GM21390 (cell line): ENCODE measurements at regions not wholly inside any gene's neighbourhood (a gene's known extent, or its start where the extent isn't known, plus 50 kb on each side); places are given as distances from the start of the nearest gene placed in this dataset.
"Not testable (repeated sequence)": the region's sequence is repeated elsewhere in the genome, so short reads cannot be mapped to it uniquely, and the experiment has no call there.

Experiments
- ATAC-seq: cut with Tn5 transposase; IDR thresholded peaks from one replicate; pipeline ENCODE4 v1.9.1; 2021; ENCODE audit not compliant: unreplicated experiment

GRCh38 chr3:36656873-36657272 lies 107.5 kb downstream of the DCLK3 start:
- no peak for ATAC-seq

DNA sequence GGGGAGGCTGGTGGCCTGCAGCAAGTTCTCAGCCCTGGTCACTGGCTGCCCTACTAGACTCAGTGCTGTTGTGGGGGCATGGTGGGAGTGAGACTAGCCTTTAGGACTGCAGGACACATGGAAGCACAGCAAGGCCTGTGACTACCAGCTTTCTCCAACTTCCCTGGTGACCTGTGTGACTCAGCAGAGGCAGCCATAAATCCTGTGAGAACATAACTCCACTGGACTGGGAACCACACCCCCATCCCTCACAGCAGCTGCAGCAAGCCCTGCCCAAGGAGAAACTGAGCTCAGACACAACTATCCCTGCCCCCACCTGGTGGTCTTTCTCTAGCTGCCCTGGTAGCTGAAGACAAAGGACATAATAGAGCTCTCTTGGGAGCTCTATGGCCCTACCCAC lies 111.3 kb downstream of the DCLK3 start:
- no peak for ATAC-seq

GRCh38 chr3:36652104-36652503 lies 112.2 kb downstream of the DCLK3 start:
- ATAC-seq: no peak

GRCh38 chr3:36650271-36650671 lies 114.1 kb downstream of the DCLK3 start:
- ATAC-seq: no peak

- ATAC-seq: no peak
Observed at GRCh38 chr3:36649125-36649524, 115.2 kb downstream of the DCLK3 start.

DNA sequence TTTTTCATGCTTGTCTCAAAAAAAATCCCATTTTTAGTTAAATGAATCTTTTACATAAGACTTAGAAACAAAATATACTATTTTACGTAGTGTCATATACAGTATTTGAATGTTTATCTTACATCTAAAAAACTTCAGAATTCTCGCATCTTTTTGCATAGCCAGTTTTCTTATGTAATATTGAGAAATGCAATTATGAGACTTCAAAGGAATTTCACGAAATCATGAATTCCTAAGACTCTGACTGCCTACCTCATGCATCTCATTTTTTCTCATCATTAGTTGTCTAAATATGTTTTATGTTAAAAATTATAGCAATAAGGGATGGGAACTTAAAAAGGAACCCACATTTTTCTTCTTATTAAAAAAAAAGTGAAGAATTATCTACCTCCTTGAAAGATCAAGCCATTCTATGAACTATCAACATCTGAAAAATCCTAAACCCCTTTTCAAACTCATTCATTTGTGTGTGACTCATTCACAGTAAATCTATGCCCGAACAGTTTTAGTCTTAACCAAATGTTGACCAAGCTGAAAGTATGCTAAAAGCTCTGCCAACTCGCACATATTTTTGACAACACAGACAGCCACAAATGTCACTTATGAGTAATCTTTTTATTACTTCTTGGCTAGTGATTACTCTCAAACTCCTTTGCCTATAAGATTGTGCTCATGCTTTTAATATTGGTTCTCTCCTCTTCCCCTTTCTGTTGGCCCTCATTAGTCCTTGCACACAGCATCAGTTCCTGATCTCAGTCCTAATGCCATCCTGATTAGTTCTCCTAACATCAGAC lies 115.9 kb downstream of the DCLK3 start:
- peak; percentile 80 for ATAC-seq

GRCh38 chr3:36647423-36647853 lies 116.9 kb downstream of the DCLK3 start:
- ATAC-seq: no peak

DNA sequence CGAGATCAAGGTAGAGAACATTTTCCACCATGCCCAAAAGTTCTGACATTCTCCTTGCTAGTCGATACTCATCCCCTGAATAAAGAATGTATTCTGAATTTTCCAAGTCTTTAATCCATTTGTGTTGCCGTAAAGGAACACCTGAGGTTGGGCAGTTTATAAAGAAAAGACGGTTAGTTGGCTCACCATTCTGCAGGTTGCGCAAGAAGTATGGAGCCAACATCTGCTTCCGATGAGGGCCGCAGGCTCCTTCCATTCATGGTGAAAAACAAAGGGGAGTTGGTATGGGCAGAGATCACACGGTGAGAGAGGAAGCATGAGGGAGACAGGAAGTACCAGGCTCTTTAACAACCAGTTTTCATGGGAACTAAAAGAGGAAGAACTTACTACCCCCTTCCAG lies 121.2 kb downstream of the DCLK3 start:
- no peak for ATAC-seq

GRCh38 chr3:36635731-36636130 lies 128.6 kb downstream of the DCLK3 start:
- ATAC-seq: no peak

GRCh38 chr3:36633897-36634296 lies 130.5 kb downstream of the DCLK3 start:
- ATAC-seq: not testable (repeated sequence)

- no peak for ATAC-seq
Observed at GRCh38 chr3:36633060-36633459, 131.3 kb downstream of the DCLK3 start.

- no peak for ATAC-seq
Observed at GRCh38 chr3:36631549-36631948, 132.8 kb downstream of the DCLK3 start.

DNA sequence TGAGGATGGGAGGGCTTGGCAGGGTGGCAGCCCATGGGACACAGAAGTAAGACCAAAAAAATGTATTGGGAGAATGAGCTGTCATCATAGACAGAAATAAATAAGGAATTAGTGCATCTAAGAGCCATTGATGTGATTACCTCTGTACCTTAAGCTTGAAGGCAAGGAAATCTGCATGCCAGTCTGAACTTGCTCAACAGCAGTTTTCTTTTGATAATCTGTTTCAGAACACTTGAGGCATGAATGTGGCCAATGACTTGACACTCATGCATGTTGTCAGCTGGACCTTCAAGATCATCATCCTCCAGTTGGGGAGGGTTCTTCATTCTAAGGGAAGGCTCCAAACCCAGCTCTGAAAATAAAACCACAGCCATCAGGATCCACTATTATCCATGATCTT lies 148.5 kb downstream of the DCLK3 start:
- ATAC-seq: no peak

DNA sequence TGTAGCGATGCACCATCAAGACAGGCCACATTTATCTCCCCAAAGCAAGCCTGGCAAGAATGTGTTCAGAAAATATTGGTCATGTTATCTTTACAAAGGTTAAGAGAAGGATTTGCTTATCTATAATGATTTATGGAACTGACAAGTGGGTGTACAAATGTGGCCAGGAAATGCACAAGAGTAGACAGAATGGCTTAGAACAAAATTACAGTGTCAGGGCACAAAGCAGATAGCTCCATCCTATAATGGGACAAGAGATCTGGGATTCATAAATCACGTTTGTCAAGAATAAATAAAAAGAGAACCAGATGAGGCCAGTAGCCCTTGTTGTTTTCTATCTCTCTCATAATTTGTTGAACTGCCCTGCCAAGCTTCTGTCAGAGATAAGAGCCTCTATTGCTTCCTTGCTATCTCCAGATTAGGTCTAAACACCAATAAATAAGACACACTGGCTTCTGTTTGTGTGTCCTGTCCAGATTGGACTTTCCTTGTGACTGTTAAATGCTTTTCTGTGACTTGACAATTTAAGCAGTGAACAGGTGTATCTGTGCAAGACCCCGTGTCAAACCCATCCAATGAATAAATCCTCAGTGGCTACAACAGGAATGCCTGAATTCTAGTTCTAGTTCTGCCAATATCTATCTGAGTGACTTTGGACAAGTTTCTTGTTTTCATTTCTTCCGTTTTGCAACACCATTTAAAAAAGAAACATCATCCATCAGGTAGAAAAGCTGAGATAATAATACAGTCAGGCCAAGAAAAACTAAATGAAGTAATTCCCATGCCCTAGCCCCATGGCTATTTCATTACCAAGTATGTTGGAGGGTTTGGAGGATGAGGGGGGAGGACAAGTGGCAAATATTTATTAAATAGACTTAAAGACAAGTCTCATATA lies 157.2 kb downstream of the DCLK3 start:
- no peak for ATAC-seq

DNA sequence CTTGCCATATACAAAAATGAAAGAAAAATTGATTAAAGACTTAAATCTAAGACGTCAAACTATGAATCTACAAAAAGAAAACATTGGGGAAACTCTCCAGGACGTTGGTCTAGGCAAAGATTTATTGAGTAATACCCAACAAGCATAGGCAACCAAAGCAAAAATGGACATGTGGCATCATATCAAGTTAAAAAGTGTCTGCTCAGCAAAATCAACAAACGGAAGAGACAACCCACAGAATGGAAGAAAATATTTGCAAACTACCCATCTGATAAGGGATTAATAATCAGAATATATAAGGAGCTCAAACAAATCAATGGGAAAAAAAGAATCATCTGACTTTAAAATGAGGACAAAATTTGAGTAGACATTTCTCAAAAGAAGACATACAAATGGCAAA lies 160.9 kb downstream of the DCLK3 start:
- ATAC-seq: no peak

DNA sequence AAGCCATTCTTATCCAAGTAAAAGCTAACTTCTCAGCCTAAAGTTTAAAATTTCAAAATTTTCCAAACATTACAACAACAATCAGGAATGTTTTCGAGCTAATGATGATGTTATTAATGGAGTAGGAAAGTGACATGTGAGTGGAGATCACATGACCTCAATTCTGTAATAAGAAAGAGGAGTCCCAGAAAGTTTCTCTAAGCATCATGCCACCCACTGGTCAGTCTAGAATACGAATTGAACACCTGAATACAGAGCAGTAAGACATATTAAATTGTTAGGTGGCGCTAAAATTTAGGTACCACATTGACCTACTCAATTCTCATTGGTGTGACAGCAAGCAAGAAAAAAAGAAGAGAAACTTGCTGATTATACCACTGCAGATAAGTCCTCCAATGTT lies 163.9 kb downstream of the DCLK3 start:
- ATAC-seq: no peak
